Adrenal gland (tissue), 9 donors: ENCODE measurements at regions not wholly inside any gene's neighbourhood (a gene's known extent, or its start where the extent isn't known, plus 50 kb on each side); places are given as distances from the start of the nearest gene placed in this dataset.

Experiments used
- DNase-seq, 7 donors: peaks; one replicate each; pipeline ENCODE4 v3.0.0-alpha.2; 2019 to 2020
- H3K27ac ChIP-seq, 5 donors: fragments of 200-600 bp; sonication (generic) in 4 of 5; 1 replicate in 3 of 5; 2 replicates in 2 of 5; pipeline versions ENCODE4 v1.5.1 to v1.8.0; 2016 to 2020; ENCODE audit warnings: mild to moderate bottlenecking in 1 of 5
- H3K27me3 ChIP-seq: fragments of 200-600 bp; 2 replicates; pipeline ENCODE4 v1.8.0; 2021
- H3K36me3 ChIP-seq, 2 donors: fragments of 200-600 bp; replicated peaks in 1 of 2; 1 replicate in 1 of 2; 2 replicates in 1 of 2; pipeline versions ENCODE4 v1.5.1 to v1.8.0; 2018 to 2022
- H3K4me1 ChIP-seq, 2 donors: fragments of 200-600 bp; replicated peaks in 1 of 2; 1 replicate in 1 of 2; 2 replicates in 1 of 2; pipeline versions ENCODE4 v1.5.1 to v1.8.0; 2018 to 2021
- H3K4me3 ChIP-seq, 4 donors: fragments of 200-600 bp; sonication (generic) in 3 of 4; one replicate each; pipeline ENCODE4 v1.5.1; 2016 to 2018
- H3K9me3 ChIP-seq, 3 donors: fragments of 200-600 bp; sonication (generic) in 1 of 3; replicated peaks in 1 of 3; 1 replicate in 2 of 3; 2 replicates in 1 of 3; pipeline versions ENCODE4 v1.5.1 to v1.8.0; 2016 to 2021
- CTCF ChIP-seq, 6 experiments: fragments of 450-650 bp in 4 of 6; fragments of 200-600 bp in 2 of 6; sonication (generic) in 1 of 6; IDR thresholded peaks; 1 replicate in 5 of 6; 2 replicates in 1 of 6; pipeline versions ENCODE4 v1.5.1 to v1.8.0; 2016 to 2021; ENCODE audit warnings: antibody characterized with exemption in 6 of 6, mild to moderate bottlenecking in 2 of 6, moderate library complexity in 1 of 6
- POLR2A ChIP-seq, 2 donors: fragments of 450-650 bp; IDR thresholded peaks; one replicate each; pipeline ENCODE4 v1.6.1; 2017; ENCODE audit warnings: antibody characterized with exemption in 2 of 2, mild to moderate bottlenecking in 2 of 2, moderate library complexity in 1 of 2
- WGBS, 4 donors: extraction: QIAGEN DNeasy Blood & Tissue Kit in 2 of 4; methylation state at CpG; one replicate each; pipeline versions ENCODE4 v1.1.5 to v1.1.7; 2013 to 2017; 5-methylcytosine and 5-hydroxymethylcytosine counted together
- intact Hi-C, 2 donors: fragments of 100-400 bp; cut with DNase I; formaldehyde crosslinking; loops; one replicate each; pipeline versions ENCODE4 v1.14.1 to v1.15.0; 2022 to 2023
- donor health status: healthy with polysubstance abuse.
- donor health status: Bipolar disorder and iron deficiency.
- donor health status: DM: yes; HTN: yes; CAD: no.
- donor health status: DM: no; HTN: no; CAD: no.
- donor health status: DM: no; HTN: no; CAD: no.

GRCh38 chr4:89439533-89439932 is 131.9 kb upstream of the GPRIN3 start:
- 81 to 84% (median 82%) methylated on average over 2 of the region's 2 CpGs for WGBS, 4 donors
- Histone ChIP-seq H3K9me3 (no peaks in the 10 kb centered on the region), H3K4me1 (peaks cover 0 to 3% of the 10 kb centered on the region in 2 donors), H3K4me3 (no peak overlapping the region), H3K27ac (no peak overlapping the region), H3K36me3 (no peaks in the 10 kb centered on the region), H3K27me3 (no peaks in the 10 kb centered on the region)
- no peak for DNase-seq
- TF ChIP-seq POLR2A (IDR thresholded peaks at IDR 0.05) (no peak), CTCF (IDR thresholded peaks at IDR 0.05) (no peak)
- intact Hi-C loops = loop anchor here in 1 of 2 donors (10.0 kb wide), 1 partner anchor 215 kb away; no protein-coding TSS in a partner anchor

GRCh38 chr4:89438102-89438831 is 130.7 kb upstream of the GPRIN3 start:
- Histone ChIP-seq H3K36me3 (no peaks in the 10 kb centered on the region), H3K4me1 (peaks cover 0 to 3% of the 10 kb centered on the region in 2 donors), H3K27me3 (no peaks in the 10 kb centered on the region), H3K9me3 (no peaks in the 10 kb centered on the region), H3K4me3 (no peak overlapping the region), H3K27ac (no peak overlapping the region)
- intact Hi-C loops = loop anchor here in 1 of 2 donors (10.0 kb wide), 1 partner anchor 213 kb away; no protein-coding TSS in a partner anchor
- TF ChIP-seq CTCF (IDR thresholded peaks at IDR 0.05) = peak in 5 of 6 experiments; percentile 35 to 53 (median 47)
- TF ChIP-seq POLR2A (IDR thresholded peaks at IDR 0.05) = no peak
- DNase-seq = peak; percentile 24 to 64 (median 59)
- 45 to 60% (median 55%) methylated on average over 14 of the region's 14 CpGs for WGBS, 4 donors

- Histone ChIP-seq H3K4me1 (peaks cover 0 to 3% of the 10 kb centered on the region in 2 donors), H3K4me3 (no peak overlapping the region), H3K27ac (no peak overlapping the region), H3K9me3 (no peaks in the 10 kb centered on the region), H3K36me3 (no peaks in the 10 kb centered on the region), H3K27me3 (no peaks in the 10 kb centered on the region)
- intact Hi-C loops = loop anchor here (5.0 to 10.0 kb wide), 2 partner anchors 207 to 210 kb away; no protein-coding TSS in a partner anchor
- no peak for DNase-seq
- TF ChIP-seq POLR2A (IDR thresholded peaks at IDR 0.05) (no peak), CTCF (IDR thresholded peaks at IDR 0.05) (peak; percentile 58 to 82 (median 72))
- WGBS, 4 donors = 45 to 57% (median 47%) methylated on average over 3 of the region's 3 CpGs
Observed at GRCh38 chr4:89434364-89434988, 126.9 kb upstream of the GPRIN3 start.

GRCh38 chr4:89427782-89428181 is 120.2 kb upstream of the GPRIN3 start:
- Histone ChIP-seq H3K4me1 (no peaks in the 10 kb centered on the region), H3K27me3 (no peaks in the 10 kb centered on the region), H3K4me3 (no peak overlapping the region), H3K9me3 (no peaks in the 10 kb centered on the region), H3K36me3 (no peaks in the 10 kb centered on the region), H3K27ac (no peak overlapping the region)
- TF ChIP-seq CTCF (IDR thresholded peaks at IDR 0.05) = no peak
- TF ChIP-seq POLR2A (IDR thresholded peaks at IDR 0.05) = no peak
- no peak for DNase-seq
- intact Hi-C loops = no loop called here
- WGBS, 4 donors = 79 to 90% (median 85%) methylated on average over 2 of the region's 2 CpGs
